Esophagus squamous epithelium (tissue), 4 donors: ENCODE measurements at regions not wholly inside any gene's neighbourhood (a gene's known extent, or its start where the extent isn't known, plus 50 kb on each side); places are given as distances from the start of the nearest gene placed in this dataset.

ENCODE experiments used
- POLR2A ChIP-seq, 4 donors: fragments of 450-650 bp; IDR thresholded peaks; one replicate each; pipeline ENCODE4 v1.6.1; 2017; ENCODE audit warnings: antibody characterized with exemption in 4 of 4, mild to moderate bottlenecking in 4 of 4, moderate library complexity in 3 of 4
- TF ChIP-seq, protein P1 (sequence below), 6 experiments: fragments of 450-650 bp in 4 of 6; fragments of 200-600 bp in 2 of 6; sonication (generic) in 2 of 6; IDR thresholded peaks; one replicate each; pipeline ENCODE4 v1.5.1; 2016 to 2019; ENCODE audit warnings: antibody characterized with exemption in 6 of 6, mild to moderate bottlenecking in 4 of 6, moderate library complexity in 4 of 6

DNA sequence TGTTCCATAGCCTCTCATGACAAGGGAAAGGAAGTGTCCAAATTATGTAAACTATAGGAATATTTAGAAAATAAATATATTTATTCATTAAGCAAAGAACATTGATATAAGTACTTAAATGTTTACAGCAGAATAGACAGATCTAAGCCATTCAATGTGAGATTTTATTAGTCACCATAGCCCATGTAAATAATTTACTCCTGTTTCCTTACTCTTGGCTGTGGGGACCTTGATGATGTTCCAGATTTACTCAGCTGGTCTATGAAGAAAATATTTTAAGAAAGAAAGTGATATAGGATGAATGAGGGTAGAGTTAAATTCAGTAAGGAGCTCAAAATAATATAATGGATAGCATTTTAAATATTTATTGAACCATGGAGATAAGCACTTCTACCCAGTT is 442.6 kb upstream of the KLF6 start:
- TF ChIP-seq, protein P1, sequence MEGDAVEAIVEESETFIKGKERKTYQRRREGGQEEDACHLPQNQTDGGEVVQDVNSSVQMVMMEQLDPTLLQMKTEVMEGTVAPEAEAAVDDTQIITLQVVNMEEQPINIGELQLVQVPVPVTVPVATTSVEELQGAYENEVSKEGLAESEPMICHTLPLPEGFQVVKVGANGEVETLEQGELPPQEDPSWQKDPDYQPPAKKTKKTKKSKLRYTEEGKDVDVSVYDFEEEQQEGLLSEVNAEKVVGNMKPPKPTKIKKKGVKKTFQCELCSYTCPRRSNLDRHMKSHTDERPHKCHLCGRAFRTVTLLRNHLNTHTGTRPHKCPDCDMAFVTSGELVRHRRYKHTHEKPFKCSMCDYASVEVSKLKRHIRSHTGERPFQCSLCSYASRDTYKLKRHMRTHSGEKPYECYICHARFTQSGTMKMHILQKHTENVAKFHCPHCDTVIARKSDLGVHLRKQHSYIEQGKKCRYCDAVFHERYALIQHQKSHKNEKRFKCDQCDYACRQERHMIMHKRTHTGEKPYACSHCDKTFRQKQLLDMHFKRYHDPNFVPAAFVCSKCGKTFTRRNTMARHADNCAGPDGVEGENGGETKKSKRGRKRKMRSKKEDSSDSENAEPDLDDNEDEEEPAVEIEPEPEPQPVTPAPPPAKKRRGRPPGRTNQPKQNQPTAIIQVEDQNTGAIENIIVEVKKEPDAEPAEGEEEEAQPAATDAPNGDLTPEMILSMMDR (IDR thresholded peaks at IDR 0.05) = no peak
- TF ChIP-seq POLR2A (IDR thresholded peaks at IDR 0.05) = no peak
